GM12878 (cell line): ENCODE measurements at regions not wholly inside any gene's neighbourhood (a gene's known extent, or its start where the extent isn't known, plus 50 kb on each side); places are given as distances from the start of the nearest gene placed in this dataset.

ENCODE experiments used
- ATAC-seq: fragments of 200-7000 bp; cut with Tn5 transposase; 3 replicates; pipeline ENCODE4 v1.9.1; 2020; ENCODE audit warnings: mild to moderate bottlenecking, moderate library complexity
- BruUV-seq: library from RNA; stranded (reverse); fragments of 400-500 nt; replicated peaks from 2 replicates; lab custom pipeline; 2021; lab: Mats Ljungman, UMichigan
- CTCF ChIA-PET: fragments of 300-600 bp; sonication (Branson Sonifier 250); formaldehyde crosslinking; extraction: SDS; loops from one replicate; lab custom pipeline; 2021; ENCODE audit warnings: inconsistent platforms; lab: Yijun Ruan, JAX
- POLR2A ChIA-PET: fragments of 350-600 bp; formaldehyde crosslinking; extraction: SDS; loops from one replicate; lab custom pipeline; 2021; ENCODE audit warnings: inconsistent platforms; lab: Charles Lee
- RAD21 ChIA-PET: fragments of 300-600 bp; sonication (Branson Sonifier 250); formaldehyde crosslinking; loops from one replicate; lab custom pipeline; 2023; ENCODE audit warnings: antibody characterized with exemption; ENCODE audit not compliant: unreplicated experiment; lab: Charles Lee
- SMC1A ChIA-PET: fragments of 300-600 bp; sonication (Branson Sonifier 250); formaldehyde crosslinking; loops from one replicate; lab custom pipeline; 2023; ENCODE audit not compliant: unreplicated experiment, uncharacterized antibody; lab: Charles Lee
- DNase-seq: peaks from one replicate; pipeline ENCODE4 v3.0.0-alpha.2; 2011; ENCODE audit warnings: low read depth, low spot score
- FAIRE-seq: peaks from 3 replicates; lab custom pipeline; 2011; peaks lifted over from hg19 to GRCh38; lab: Jason Lieb, UNC
- H2AFZ ChIP-seq: 2 replicates; pipeline ENCODE4 v1.6.0; 2011; ENCODE audit warnings: low read depth, low read length, control low read depth; ENCODE audit not compliant: control insufficient read depth
- H3K27ac ChIP-seq: 2 replicates; pipeline ENCODE4 v1.5.1; 2011; ENCODE audit warnings: control low read depth; ENCODE audit not compliant: control insufficient read depth, insufficient read depth
- H3K27me3 ChIP-seq, 2 experiments: replicated peaks in 1 of 2; 2 replicates each; pipeline versions ENCODE4 v1.6.0 to v1.6.1; 2011; ENCODE audit warnings: low read length in 1 of 2; ENCODE audit not compliant: control insufficient read depth in 2 of 2, insufficient read depth in 2 of 2
- H3K36me3 ChIP-seq, 2 experiments: 2 replicates each; pipeline ENCODE4 v1.5.1; 2011; ENCODE audit warnings: low read length in 1 of 2; ENCODE audit not compliant: control insufficient read depth in 2 of 2, insufficient read depth in 2 of 2
- H3K4me1 ChIP-seq: 2 replicates; pipeline ENCODE4 v1.6.1; 2011; ENCODE audit warnings: mild to moderate bottlenecking, low read length, moderate library complexity, mixed read lengths; ENCODE audit not compliant: control insufficient read depth, insufficient read depth
- H3K4me2 ChIP-seq: 2 replicates; pipeline ENCODE4 v1.6.0; 2011; ENCODE audit warnings: control low read depth; ENCODE audit not compliant: control insufficient read depth, insufficient read depth
- H3K4me3 ChIP-seq: fragments of 200-600 bp; sonication (generic); 2 replicates; pipeline ENCODE4 v1.5.1; 2016
- H3K79me2 ChIP-seq: 2 replicates; pipeline ENCODE4 v1.6.0; 2011; ENCODE audit warnings: low read length; ENCODE audit not compliant: control insufficient read depth, insufficient read depth
- H3K9ac ChIP-seq: 2 replicates; pipeline ENCODE4 v1.8.0; 2011; ENCODE audit warnings: low read length, control low read depth, mixed read lengths; ENCODE audit not compliant: control insufficient read depth, insufficient read depth
- H3K9me3 ChIP-seq: replicated peaks from 3 replicates; pipeline ENCODE4 v1.5.1; 2011; ENCODE audit warnings: mild to moderate bottlenecking, low read length; ENCODE audit not compliant: control insufficient read depth, insufficient read depth
- H4K20me1 ChIP-seq: 2 replicates; pipeline ENCODE4 v1.6.0; 2011; ENCODE audit not compliant: control insufficient read depth, insufficient read depth
- KAT2A ChIP-seq: conservative IDR thresholded peaks from 2 replicates; pipeline ENCODE4 v1.6.1; 2011; ENCODE audit warnings: low read depth, low read length; ENCODE audit not compliant: control insufficient read depth
- MTA3 ChIP-seq: IDR thresholded peaks from 2 replicates; pipeline ENCODE4 v1.6.1; 2012; ENCODE audit warnings: low read length, inconsistent platforms, borderline replicate concordance
- NR2C2 ChIP-seq: IDR thresholded peaks from 2 replicates; pipeline ENCODE4 v1.6.1; 2011; ENCODE audit warnings: borderline replicate concordance, low read depth; ENCODE audit not compliant: control insufficient read depth, insufficient read length
- PKNOX1 ChIP-seq: fragments of 450-650 bp; IDR thresholded peaks from 2 replicates; pipeline ENCODE4 v1.6.1; 2016; ENCODE audit warnings: mild to moderate bottlenecking
- POLR2AphosphoS2 ChIP-seq: IDR thresholded peaks from 2 replicates; pipeline ENCODE4 v1.6.1; 2011; ENCODE audit warnings: low read depth, mild to moderate bottlenecking, low read length, improper control_type of control experiment, moderate library complexity
- USF2 ChIP-seq: IDR thresholded peaks from 2 replicates; pipeline ENCODE4 v1.6.1; 2011; ENCODE audit warnings: low read depth, low read length, improper control_type of control experiment, borderline replicate concordance
- ZZZ3 ChIP-seq: IDR thresholded peaks from 2 replicates; pipeline ENCODE4 v1.6.1; 2011; ENCODE audit warnings: low read depth; ENCODE audit not compliant: control insufficient read depth, insufficient read length
- WGBS: methylation state at CpG from one replicate; pipeline ENCODE4 v1.1.6; 2016; ENCODE audit warnings: low lambda C conversion rate; ENCODE audit not compliant: insufficient replicate concordance, insufficient coverage; ENCODE audit errors: missing lambda C conversion rate; 5-methylcytosine and 5-hydroxymethylcytosine counted together
- in situ Hi-C: fragments of 300-500 bp; cut with MboI; formaldehyde crosslinking; loops from 9 replicates; pipeline ENCODE4 v1.14.3; 2018; ENCODE audit warnings: mixed read lengths
- intact Hi-C: fragments of 100-400 bp; cut with micrococcal nuclease; formaldehyde crosslinking; loops from one replicate; pipeline ENCODE4 v1.14.2; 2022; ENCODE audit not compliant: unreplicated experiment

GRCh38 chr9:85162822-85163221, 493.3 kb downstream of the NTRK2 start:
- H3K4me1 ChIP-seq = no peaks in the 10 kb centered on the region
- POLR2A ChIA-PET = no interaction called here

More at GRCh38 chr9:85162822-85163221, 493.3 kb downstream of the NTRK2 start:
- Histone ChIP-seq H3K4me3 (no peak overlapping the region), H4K20me1 (no peaks in the 10 kb centered on the region), H3K4me2 (no peak overlapping the region), H3K27me3 (no peaks in the 10 kb centered on the region), H3K27ac (no peak overlapping the region), H3K9me3 (no peaks in the 10 kb centered on the region), H2AFZ (no peak overlapping the region), H3K36me3 (no peaks in the 10 kb centered on the region), H3K9ac (no peak overlapping the region), H3K79me2 (no peaks in the 10 kb centered on the region)
- intact Hi-C loops = no loop called here
- ChIA-PET SMC1A (no interaction called here), RAD21 (no interaction called here), CTCF (interaction anchor here (1.9 kb wide), 1 partner anchor 13 kb away, joined by 6 read pairs; no protein-coding TSS in a partner anchor)
- BruUV-seq = no TSS peak
- no peak for FAIRE-seq
- DNase-seq = no peak
- ATAC-seq = no peak
- in situ Hi-C loops = no loop called here
- no peak for TF ChIP-seq MTA3
- no peak for TF ChIP-seq POLR2AphosphoS2
- TF ChIP-seq ZZZ3 = no peak
- TF ChIP-seq PKNOX1 = no peak
- TF ChIP-seq NR2C2 = no peak
- TF ChIP-seq USF2 = no peak
- TF ChIP-seq KAT2A = no peak
- WGBS = 33% methylated on average over 3 of the region's 3 CpGs
